HK-2 (cell line): ENCODE measurements at regions not wholly inside any gene's neighbourhood (a gene's known extent, or its start where the extent isn't known, plus 50 kb on each side); places are given as distances from the start of the nearest gene placed in this dataset.

Experiments
- DNase-seq: peaks from one replicate; pipeline ENCODE4 v3.0.0-alpha.2; 2018; ENCODE audit not compliant: unreplicated experiment

- no peak for DNase-seq
Observed at GRCh38 chr2:15807418-15808203, 132.7 kb upstream of the MYCN start.

- DNase-seq = no peak
Observed at GRCh38 chr2:15808204-15808910, 132.0 kb upstream of the MYCN start.

- no peak for DNase-seq
Observed at GRCh38 chr2:15808944-15809343, 131.4 kb upstream of the MYCN start.

GRCh38 chr2:15809404-15809803 lies 130.9 kb upstream of the MYCN start:
- no peak for DNase-seq

GRCh38 chr2:15810477-15811150 lies 129.7 kb upstream of the MYCN start:
- no peak for DNase-seq

- peak; percentile 76 for DNase-seq
Observed at GRCh38 chr2:15811367-15811766, 129.0 kb upstream of the MYCN start.

- no peak for DNase-seq
Observed at GRCh38 chr2:15812187-15812780, 128.1 kb upstream of the MYCN start.

- DNase-seq = no peak
Observed at GRCh38 chr2:15813481-15814266, 126.7 kb upstream of the MYCN start.

GRCh38 chr2:15814403-15814802 lies 125.9 kb upstream of the MYCN start:
- DNase-seq = no peak

- no peak for DNase-seq
Observed at GRCh38 chr2:15814946-15815345, 125.4 kb upstream of the MYCN start.

GRCh38 chr2:15816226-15816625 lies 124.1 kb upstream of the MYCN start:
- no peak for DNase-seq

GRCh38 chr2:15816674-15817406 lies 123.5 kb upstream of the MYCN start:
- DNase-seq = no peak

- no peak for DNase-seq
Observed at GRCh38 chr2:15817748-15818147, 122.6 kb upstream of the MYCN start.

GRCh38 chr2:15818318-15818753 lies 122.0 kb upstream of the MYCN start:
- no peak for DNase-seq

- no peak for DNase-seq
Observed at GRCh38 chr2:15818881-15819280, 121.5 kb upstream of the MYCN start.

- no peak for DNase-seq
Observed at GRCh38 chr2:15819562-15820256, 120.6 kb upstream of the MYCN start.

GRCh38 chr2:15820257-15820566 lies 120.1 kb upstream of the MYCN start:
- no peak for DNase-seq

GRCh38 chr2:15820927-15821326 lies 119.4 kb upstream of the MYCN start:
- DNase-seq = no peak

- DNase-seq = no peak
Observed at GRCh38 chr2:15822151-15823044, 118.0 kb upstream of the MYCN start.
